ENCODE measurements at regions not wholly inside any gene's neighbourhood (a gene's known extent, or its start where the extent isn't known, plus 50 kb on each side); places are given as distances from the start of the nearest gene placed in this dataset.

- no peak overlapping the region for H3K4me2 ChIP-seq (ENCODE audit: low read depth, low read length)
- WGBS, 2 experiments (ENCODE audit: extremely low coverage in 2 of 2, insufficient read length in 1 of 2), result no CpG with 5 or more reads among the region's 3 CpGs
- H4K8ac ChIP-seq (ENCODE audit: low read depth in 2 of 2, low read length in 2 of 2), result no peak overlapping the region
- no peaks in the 10 kb centered on the region for H3K36me3 ChIP-seq (ENCODE audit: control insufficient read depth, insufficient read depth, low read length)
- POLR2A ChIA-PET (ENCODE audit: unreplicated experiment), result no interaction called here
- no peak overlapping the region for H3K4ac ChIP-seq (ENCODE audit: low read depth, low read length)
- DNase-seq (no peak), ATAC-seq (ENCODE audit: low read depth) (no peak)
- H3K18ac ChIP-seq (ENCODE audit: low read depth, low read length), result no peak overlapping the region
- H2BK120ac ChIP-seq (ENCODE audit: low read depth, low read length), result no peak overlapping the region
- H3K9me1 ChIP-seq (ENCODE audit: insufficient read depth, low read length), result no peaks in the 10 kb centered on the region
- no peak overlapping the region for H2BK20ac ChIP-seq (ENCODE audit: low read depth, low read length)
- no peaks in the 10 kb centered on the region for H3K4me1 ChIP-seq (ENCODE audit: control insufficient read depth, insufficient read depth, low read length)
- BruUV-seq (replicated peaks), result no TSS peak
- H2AFZ ChIP-seq (replicated peaks; ENCODE audit: low read length, poor library complexity), result no peak overlapping the region
- H4K5ac ChIP-seq (ENCODE audit: low read depth, low read length), result no peak overlapping the region
- CTCF ChIA-PET, result no interaction called here
- no peak overlapping the region for H3K56ac ChIP-seq (ENCODE audit: extremely low read depth, insufficient read depth, low read length)
- H3K79me1 ChIP-seq (ENCODE audit: low read depth in 1 of 2, low read length in 2 of 2), result no peaks in the 10 kb centered on the region
- TF ChIP-seq CEBPB (IDR thresholded peaks at IDR 0.05; ENCODE audit: low read depth, low read length) (no peak), POLR2A (IDR thresholded peaks at IDR 0.05; ENCODE audit: low read depth, low read length) (no peak), RAD21 (IDR thresholded peaks at IDR 0.05; ENCODE audit: low read length) (no peak), MAFK (IDR thresholded peaks at IDR 0.05; ENCODE audit: low read depth, low read length) (no peak), NFE2L2 (IDR thresholded peaks at IDR 0.05; ENCODE audit: low read depth, low read length) (no peak), RFX5 (IDR thresholded peaks at IDR 0.05; ENCODE audit: low read depth, low read length) (no peak), FOS (IDR thresholded peaks at IDR 0.05; ENCODE audit: low read depth, low read length) (no peak), USF2 (IDR thresholded peaks at IDR 0.05; ENCODE audit: low read depth, low read length) (no peak), MXI1 (IDR thresholded peaks at IDR 0.05; ENCODE audit: borderline replicate concordance, low read depth, low read length) (no peak), CTCF (conservative IDR thresholded peaks at IDR 0.05; ENCODE audit: low read depth, low read length) (no peak), BHLHE40 (IDR thresholded peaks at IDR 0.05; ENCODE audit: low read depth, low read length) (no peak), SMC3 (IDR thresholded peaks at IDR 0.05; ENCODE audit: low read depth, low read length) (no peak), RCOR1 (IDR thresholded peaks at IDR 0.05; ENCODE audit: insufficient replicate concordance, low read length) (no peak), ELK1 (IDR thresholded peaks at IDR 0.05; ENCODE audit: borderline replicate concordance, low read depth, low read length) (no peak), CHD1 (IDR thresholded peaks at IDR 0.05; ENCODE audit: low read depth, low read length) (no peak), MAZ (IDR thresholded peaks at IDR 0.05; ENCODE audit: borderline replicate concordance, low read depth, low read length) (no peak)
- no peak overlapping the region for H3K23ac ChIP-seq (ENCODE audit: low read depth, low read length)
- H3K4me3 ChIP-seq (ENCODE audit: insufficient read depth, low read depth, low read length), result no peak overlapping the region
- no peak overlapping the region for H2AK5ac ChIP-seq (ENCODE audit: low read depth, low read length)
- H2BK15ac ChIP-seq (ENCODE audit: low read depth, low read length), result no peak overlapping the region
- intact Hi-C loops (cut with micrococcal nuclease), result no loop called here
- H3K9me3 ChIP-seq (ENCODE audit: control insufficient read depth, insufficient read depth, low read length), result no peaks in the 10 kb centered on the region
- no peaks in the 10 kb centered on the region; the same call in 1 of the 2 replicates for H3K27me3 ChIP-seq (ENCODE audit: control insufficient read depth, insufficient read depth, low read length)
- no peaks in the 10 kb centered on the region for H4K20me1 ChIP-seq (ENCODE audit: insufficient read depth, low read length)
- no peak overlapping the region for H3K9ac ChIP-seq (ENCODE audit: low read depth, low read length)
- no peak overlapping the region for H2BK5ac ChIP-seq (ENCODE audit: low read depth, low read length, poor library complexity, severe bottlenecking)
- no peak overlapping the region for H3K14ac ChIP-seq (replicated peaks; ENCODE audit: low read depth, low read length)
- dilution Hi-C loops (cut with HindIII; ENCODE audit: low sequenced_read_pairs, unreplicated experiment), result no loop called here
- H2AK9ac ChIP-seq (replicated peaks; ENCODE audit: low read depth, low read length, poor library complexity), result no peak overlapping the region
- H3K27ac ChIP-seq (ENCODE audit: insufficient read depth, low read length), result no peak overlapping the region
- no peak overlapping the region for H4K91ac ChIP-seq (ENCODE audit: insufficient read depth, low read depth, low read length)
- in situ Hi-C loops (cut with MboI; ENCODE audit: low sequenced_read_pairs), result no loop called here
These were observed 278.2 kb upstream of the STT3B start for GRCh38 chr3:31254483-31254882.

All from IMR-90 (cell line).